Keratinocyte (primary cell): ENCODE measurements at regions not wholly inside any gene's neighbourhood (a gene's known extent, or its start where the extent isn't known, plus 50 kb on each side); places are given as distances from the start of the nearest gene placed in this dataset.

Source experiments
- DNase-seq: peaks from one replicate; pipeline ENCODE4 v3.0.0-alpha.2; 2011; ENCODE audit warnings: low read depth, missing footprints, low spot score
- FAIRE-seq: peaks from 2 replicates; lab custom pipeline; 2011; peaks lifted over from hg19 to GRCh38; lab: Jason Lieb, UNC
- H2AFZ ChIP-seq: 2 replicates; pipeline ENCODE4 v1.6.0; 2012; ENCODE audit warnings: low read length, control low read depth, inconsistent platforms; ENCODE audit not compliant: control insufficient read depth
- H3K27ac ChIP-seq: 2 replicates; pipeline ENCODE4 v1.5.1; 2011; ENCODE audit warnings: low read length; ENCODE audit not compliant: control insufficient read depth, insufficient read depth
- H3K27me3 ChIP-seq: 3 replicates; pipeline ENCODE4 v1.6.0; 2011; ENCODE audit warnings: low read length; ENCODE audit not compliant: control insufficient read depth, insufficient read depth; ENCODE audit errors: extremely low read depth
- H3K36me3 ChIP-seq, 2 experiments: 2 replicates in 1 of 2; 3 replicates in 1 of 2; pipeline ENCODE4 v1.5.1; 2011; ENCODE audit warnings: low read length in 2 of 2, mild to moderate bottlenecking in 1 of 2; ENCODE audit not compliant: control insufficient read depth in 2 of 2, insufficient read depth in 2 of 2; ENCODE audit errors: extremely low read depth in 1 of 2
- H3K4me1 ChIP-seq: 3 replicates; pipeline ENCODE4 v1.5.1; 2011; ENCODE audit warnings: low read length; ENCODE audit not compliant: control insufficient read depth, insufficient read depth; ENCODE audit errors: extremely low read depth
- H3K4me2 ChIP-seq: 3 replicates; pipeline ENCODE4 v1.6.0; 2011; ENCODE audit warnings: low read depth, low read length; ENCODE audit not compliant: control insufficient read depth, insufficient read depth; ENCODE audit errors: extremely low read depth
- H3K4me3 ChIP-seq, 3 experiments: fragments of 200-600 bp in 1 of 3; sonication (generic) in 1 of 3; 2 replicates in 2 of 3; 3 replicates in 1 of 3; pipeline ENCODE4 v1.5.1; 2011 to 2016; ENCODE audit warnings: low read length in 3 of 3, mild to moderate bottlenecking in 3 of 3, control low read depth in 2 of 3, inconsistent platforms in 1 of 3, low read depth in 1 of 3, mixed read lengths in 1 of 3, mixed run types in 1 of 3, moderate library complexity in 1 of 3; ENCODE audit not compliant: control insufficient read depth in 2 of 3, insufficient read depth in 2 of 3; ENCODE audit errors: extremely low read depth in 1 of 3
- H3K79me2 ChIP-seq: 2 replicates; pipeline ENCODE4 v1.6.0; 2012; ENCODE audit warnings: low read length; ENCODE audit not compliant: control insufficient read depth, insufficient read depth
- H3K9ac ChIP-seq: 3 replicates; pipeline ENCODE4 v1.6.0; 2011; ENCODE audit warnings: low read length; ENCODE audit not compliant: control insufficient read depth, insufficient read depth; ENCODE audit errors: extremely low read depth
- H3K9me1 ChIP-seq: 3 replicates; pipeline ENCODE4 v1.6.0; 2011; ENCODE audit warnings: low read length; ENCODE audit not compliant: control insufficient read depth, insufficient read depth; ENCODE audit errors: extremely low read depth
- H3K9me3 ChIP-seq: 2 replicates; pipeline ENCODE4 v1.5.1; 2012; ENCODE audit warnings: low read depth, low read length; ENCODE audit not compliant: control insufficient read depth
- H4K20me1 ChIP-seq: 3 replicates; pipeline ENCODE4 v1.6.0; 2011; ENCODE audit warnings: low read length; ENCODE audit not compliant: control insufficient read depth, insufficient read depth; ENCODE audit errors: extremely low read depth
- EZH2 ChIP-seq: IDR thresholded peaks from one replicate; pipeline ENCODE4 v1.6.1; 2012; ENCODE audit warnings: inconsistent platforms, mild to moderate bottlenecking, low read length, moderate library complexity
- dilution Hi-C: fragments of 300-500 bp; cut with MboI; formaldehyde crosslinking; loops from one replicate; pipeline ENCODE4 v1.7.0; 2020; ENCODE audit warnings: low sequenced_read_pairs; ENCODE audit not compliant: extremely low pct_ligation_motif_present
- TF ChIP-seq, protein P1 (sequence below), 3 experiments: IDR thresholded peaks in 1 of 3; conservative IDR thresholded peaks in 1 of 3; optimal IDR thresholded peaks in 1 of 3; 2 replicates in 2 of 3; 3 replicates in 1 of 3; pipeline versions ENCODE3 to v1.5.1; 2011; ENCODE audit warnings: low read length in 3 of 3, mild to moderate bottlenecking in 3 of 3, moderate library complexity in 2 of 3, control low read depth in 1 of 3, inconsistent platforms in 1 of 3; ENCODE audit not compliant: insufficient read depth in 2 of 3; ENCODE audit errors: extremely low read depth in 1 of 3

DNA sequence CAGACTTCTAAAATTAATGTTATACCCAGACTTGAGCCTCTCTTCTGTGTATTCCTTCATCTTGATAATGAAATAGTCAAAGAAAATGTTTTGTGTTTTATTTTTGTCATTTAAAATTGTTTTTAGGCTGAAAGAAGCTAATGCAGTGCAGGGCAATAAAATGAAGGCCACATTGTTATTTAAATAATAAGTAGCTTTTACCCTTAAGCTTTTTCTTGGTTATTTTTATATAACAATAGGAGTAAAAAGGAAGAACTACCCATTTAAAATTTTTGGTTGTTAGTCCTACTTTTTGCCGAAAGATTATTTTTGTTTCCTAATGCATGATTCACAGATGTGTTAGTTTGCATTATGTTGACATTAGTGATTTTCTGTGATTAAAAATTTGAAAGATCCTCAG lies 181.0 kb upstream of the MEOX2 start:
- no peak overlapping the region for H3K27ac ChIP-seq
- H3K36me3 ChIP-seq, result no peaks in the 10 kb centered on the region
- no peak overlapping the region for H3K4me2 ChIP-seq
- H3K9me3 ChIP-seq, result no peaks in the 10 kb centered on the region
- DNase-seq, result no peak
- H3K9me1 ChIP-seq, result no peaks in the 10 kb centered on the region
- no peak overlapping the region for H3K9ac ChIP-seq
- no peaks in the 10 kb centered on the region for H3K79me2 ChIP-seq
- no peaks in the 10 kb centered on the region for H4K20me1 ChIP-seq
- TF ChIP-seq EZH2, result no peak
- TF ChIP-seq, protein P1, sequence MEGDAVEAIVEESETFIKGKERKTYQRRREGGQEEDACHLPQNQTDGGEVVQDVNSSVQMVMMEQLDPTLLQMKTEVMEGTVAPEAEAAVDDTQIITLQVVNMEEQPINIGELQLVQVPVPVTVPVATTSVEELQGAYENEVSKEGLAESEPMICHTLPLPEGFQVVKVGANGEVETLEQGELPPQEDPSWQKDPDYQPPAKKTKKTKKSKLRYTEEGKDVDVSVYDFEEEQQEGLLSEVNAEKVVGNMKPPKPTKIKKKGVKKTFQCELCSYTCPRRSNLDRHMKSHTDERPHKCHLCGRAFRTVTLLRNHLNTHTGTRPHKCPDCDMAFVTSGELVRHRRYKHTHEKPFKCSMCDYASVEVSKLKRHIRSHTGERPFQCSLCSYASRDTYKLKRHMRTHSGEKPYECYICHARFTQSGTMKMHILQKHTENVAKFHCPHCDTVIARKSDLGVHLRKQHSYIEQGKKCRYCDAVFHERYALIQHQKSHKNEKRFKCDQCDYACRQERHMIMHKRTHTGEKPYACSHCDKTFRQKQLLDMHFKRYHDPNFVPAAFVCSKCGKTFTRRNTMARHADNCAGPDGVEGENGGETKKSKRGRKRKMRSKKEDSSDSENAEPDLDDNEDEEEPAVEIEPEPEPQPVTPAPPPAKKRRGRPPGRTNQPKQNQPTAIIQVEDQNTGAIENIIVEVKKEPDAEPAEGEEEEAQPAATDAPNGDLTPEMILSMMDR (optimal IDR thresholded peaks at IDR 0.05 in 1 of 3, IDR thresholded peaks at IDR 0.05 in 1 of 3, conservative IDR thresholded peaks at IDR 0.05 in 1 of 3; ENCODE audit: extremely low read depth in 1 of 3, insufficient read depth in 2 of 3, low read length in 3 of 3), result no peak
- no peak overlapping the region for H3K4me3 ChIP-seq
- no peak overlapping the region for H2AFZ ChIP-seq
- no peaks in the 10 kb centered on the region for H3K4me1 ChIP-seq
- no peaks in the 10 kb centered on the region for H3K27me3 ChIP-seq
- dilution Hi-C loops, result no loop called here
- FAIRE-seq, result no peak

- H3K27me3 ChIP-seq, result no peaks in the 10 kb centered on the region
- no peaks in the 10 kb centered on the region for H3K4me1 ChIP-seq
- H3K4me3 ChIP-seq, result no peak overlapping the region
- no peak overlapping the region for H3K9ac ChIP-seq
- no peak overlapping the region for H3K4me2 ChIP-seq
- no peaks in the 10 kb centered on the region for H3K36me3 ChIP-seq
- dilution Hi-C loops, result no loop called here
- no peak overlapping the region for H2AFZ ChIP-seq
- H4K20me1 ChIP-seq, result no peaks in the 10 kb centered on the region
- H3K27ac ChIP-seq, result no peak overlapping the region
- no peaks in the 10 kb centered on the region for H3K9me3 ChIP-seq
- FAIRE-seq (no peak), DNase-seq (no peak)
- no peaks in the 10 kb centered on the region for H3K9me1 ChIP-seq
- TF ChIP-seq, protein P1 (optimal IDR thresholded peaks at IDR 0.05 in 1 of 3, IDR thresholded peaks at IDR 0.05 in 1 of 3, conservative IDR thresholded peaks at IDR 0.05 in 1 of 3; ENCODE audit: extremely low read depth in 1 of 3, insufficient read depth in 2 of 3, low read length in 3 of 3), result no peak
- TF ChIP-seq EZH2, result no peak
- no peaks in the 10 kb centered on the region for H3K79me2 ChIP-seq
Measured at GRCh38 chr7:15866753-15867152, 180.3 kb upstream of the MEOX2 start.
